NB4 (cell line): ENCODE measurements at regions not wholly inside any gene's neighbourhood (a gene's known extent, or its start where the extent isn't known, plus 50 kb on each side); places are given as distances from the start of the nearest gene placed in this dataset.
"Not testable (repeated sequence)": the region's sequence is repeated elsewhere in the genome, so short reads cannot be mapped to it uniquely, and the experiment has no call there.

Experiments used
- CTCF ChIP-seq: IDR thresholded peaks from one replicate; pipeline ENCODE4 v1.5.1; 2012; ENCODE audit warnings: low read depth, low read length
- MAX ChIP-seq: IDR thresholded peaks from 2 replicates; pipeline ENCODE4 v1.6.1; 2011; ENCODE audit warnings: low read depth, low read length
- MYC ChIP-seq: IDR thresholded peaks from 2 replicates; pipeline ENCODE4 v1.6.1; 2011; ENCODE audit warnings: low read depth, low read length
- POLR2A ChIP-seq: IDR thresholded peaks from 2 replicates; pipeline ENCODE4 v1.6.1; 2011; ENCODE audit warnings: mild to moderate bottlenecking; ENCODE audit not compliant: insufficient read length; ENCODE audit errors: extremely low read depth

- not testable (repeated sequence) for TF ChIP-seq CTCF, POLR2A, MAX, MYC
These were observed 77.5 kb upstream of the ZPLD1 start for GRCh38 chr3:102357313-102357712.
